ENCODE measurements at regions not wholly inside any gene's neighbourhood (a gene's known extent, or its start where the extent isn't known, plus 50 kb on each side); places are given as distances from the start of the nearest gene placed in this dataset.

- FAIRE-seq (no peak), DNase-seq (ENCODE audit: low read depth, low spot score) (no peak)
- Histone ChIP-seq H3K4me1 (ENCODE audit: control insufficient read depth, extremely low read depth, insufficient read depth, low read length) (no peaks in the 10 kb centered on the region), H3K9ac (ENCODE audit: control insufficient read depth, extremely low read depth, insufficient read depth, low read length) (no peak overlapping the region), H3K27me3 (ENCODE audit: control insufficient read depth, extremely low read depth, insufficient read depth, low read length) (no peaks in the 10 kb centered on the region), H3K4me2 (ENCODE audit: control insufficient read depth, extremely low read depth, insufficient read depth, low read depth, low read length) (no peak overlapping the region), H3K9me1 (ENCODE audit: control insufficient read depth, extremely low read depth, insufficient read depth, low read length) (no peaks in the 10 kb centered on the region), H4K20me1 (ENCODE audit: control insufficient read depth, extremely low read depth, insufficient read depth, low read length) (no peaks in the 10 kb centered on the region), H2AFZ (ENCODE audit: control insufficient read depth, low read length) (no peak overlapping the region), H3K36me3 (ENCODE audit: control insufficient read depth in 2 of 2, extremely low read depth in 1 of 2, insufficient read depth in 2 of 2, low read length in 2 of 2) (no peaks in the 10 kb centered on the region), H3K27ac (ENCODE audit: control insufficient read depth, insufficient read depth, low read length) (no peak overlapping the region), H3K4me3 (ENCODE audit: control insufficient read depth in 2 of 3, extremely low read depth in 1 of 3, insufficient read depth in 2 of 3, low read depth in 1 of 3, low read length in 3 of 3) (no peak overlapping the region), H3K9me3 (ENCODE audit: control insufficient read depth, low read depth, low read length) (no peaks in the 10 kb centered on the region), H3K79me2 (ENCODE audit: control insufficient read depth, insufficient read depth, low read length) (no peaks in the 10 kb centered on the region)
- TF ChIP-seq EZH2 (IDR thresholded peaks at IDR 0.05; ENCODE audit: low read length) (no peak), CTCF (optimal IDR thresholded peaks at IDR 0.05 in 1 of 3, IDR thresholded peaks at IDR 0.05 in 1 of 3, conservative IDR thresholded peaks at IDR 0.05 in 1 of 3; ENCODE audit: extremely low read depth in 1 of 3, insufficient read depth in 2 of 3, low read length in 3 of 3) (no peak)
- dilution Hi-C loops (cut with MboI; ENCODE audit: extremely low pct_ligation_motif_present, low sequenced_read_pairs) = no loop called here
Observed at GRCh38 chr7:117975476-117975875, 102.2 kb upstream of the CTTNBP2 start.

GRCh38 chr7:117979954-117980497 lies 106.8 kb upstream of the CTTNBP2 start:
- Histone ChIP-seq H3K36me3 (ENCODE audit: control insufficient read depth in 2 of 2, extremely low read depth in 1 of 2, insufficient read depth in 2 of 2, low read length in 2 of 2) (no peaks in the 10 kb centered on the region), H3K4me2 (ENCODE audit: control insufficient read depth, extremely low read depth, insufficient read depth, low read depth, low read length) (no peak overlapping the region), H3K9me3 (ENCODE audit: control insufficient read depth, low read depth, low read length) (no peaks in the 10 kb centered on the region), H3K79me2 (ENCODE audit: control insufficient read depth, insufficient read depth, low read length) (no peaks in the 10 kb centered on the region), H2AFZ (ENCODE audit: control insufficient read depth, low read length) (peak overlapping the region; percentile 31), H3K9me1 (ENCODE audit: control insufficient read depth, extremely low read depth, insufficient read depth, low read length) (no peaks in the 10 kb centered on the region), H3K9ac (ENCODE audit: control insufficient read depth, extremely low read depth, insufficient read depth, low read length) (no peak overlapping the region), H4K20me1 (ENCODE audit: control insufficient read depth, extremely low read depth, insufficient read depth, low read length) (no peaks in the 10 kb centered on the region), H3K27ac (ENCODE audit: control insufficient read depth, insufficient read depth, low read length) (no peak overlapping the region), H3K27me3 (ENCODE audit: control insufficient read depth, extremely low read depth, insufficient read depth, low read length) (no peaks in the 10 kb centered on the region), H3K4me1 (ENCODE audit: control insufficient read depth, extremely low read depth, insufficient read depth, low read length) (no peaks in the 10 kb centered on the region), H3K4me3 (ENCODE audit: control insufficient read depth in 2 of 3, extremely low read depth in 1 of 3, insufficient read depth in 2 of 3, low read depth in 1 of 3, low read length in 3 of 3) (no peak overlapping the region)
- DNase-seq (ENCODE audit: low read depth, low spot score) = no peak
- no peak for FAIRE-seq
- dilution Hi-C loops (cut with MboI; ENCODE audit: extremely low pct_ligation_motif_present, low sequenced_read_pairs) = no loop called here
- TF ChIP-seq CTCF (optimal IDR thresholded peaks at IDR 0.05 in 1 of 3, IDR thresholded peaks at IDR 0.05 in 1 of 3, conservative IDR thresholded peaks at IDR 0.05 in 1 of 3; ENCODE audit: extremely low read depth in 1 of 3, insufficient read depth in 2 of 3, low read length in 3 of 3) = no peak
- no peak for TF ChIP-seq EZH2 (IDR thresholded peaks at IDR 0.05; ENCODE audit: low read length)

All from keratinocyte (primary cell).